ENCODE measurements at regions not wholly inside any gene's neighbourhood (a gene's known extent, or its start where the extent isn't known, plus 50 kb on each side); places are given as distances from the start of the nearest gene placed in this dataset.

DNA sequence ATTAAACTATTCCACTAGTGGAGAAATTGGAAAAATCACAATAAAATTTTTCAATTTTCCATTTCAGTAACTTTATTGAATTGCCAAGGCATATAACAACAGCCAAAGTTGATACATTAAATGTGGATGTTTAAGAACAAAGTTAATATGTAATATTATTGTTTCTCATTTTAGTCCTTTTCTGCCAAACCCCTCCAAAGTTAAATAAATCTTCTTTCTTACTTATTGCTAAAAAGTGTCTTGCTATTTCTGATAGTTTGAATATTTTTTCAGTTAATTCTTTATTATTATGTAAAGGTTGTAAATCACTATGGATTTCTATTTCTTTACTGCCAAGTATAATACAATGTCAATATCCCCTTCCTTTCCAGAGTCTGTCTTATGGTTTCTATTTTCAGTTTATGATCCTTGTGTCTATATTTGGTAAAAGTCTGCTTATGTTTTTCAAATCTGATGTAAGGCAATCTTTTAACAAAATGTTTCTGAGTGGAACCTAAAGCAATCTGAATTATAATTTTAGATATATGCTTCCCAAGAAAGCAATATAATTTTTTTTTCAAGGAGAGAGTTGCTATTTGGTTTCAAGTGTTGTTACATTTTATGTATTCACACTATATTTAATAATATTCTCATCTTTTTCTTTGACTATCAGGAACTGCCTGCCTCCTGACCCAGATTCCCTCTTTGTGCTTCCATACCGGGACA lies 80.3 kb upstream of the RHOBTB1 start:
- Histone ChIP-seq H3K9me2 (replicated peaks; ENCODE audit: insufficient read depth) (no peaks in the 10 kb centered on the region), H3K9me3 (ENCODE audit: low read depth) (no peaks in the 10 kb centered on the region), H3K27me3 (no peaks in the 10 kb centered on the region), H3K79me2 (no peaks in the 10 kb centered on the region), H2AFZ (no peak overlapping the region), H3K4me2 (no peak overlapping the region), H4K20me1 (ENCODE audit: insufficient read depth, poor library complexity, severe bottlenecking) (no peaks in the 10 kb centered on the region), H3K4me1 (ENCODE audit: insufficient read depth) (no peaks in the 10 kb centered on the region), H3K4me3 (no peak overlapping the region), H3K36me3 (replicated peaks; ENCODE audit: insufficient read depth, low read depth) (no peaks in the 10 kb centered on the region), H3K27ac (no peak overlapping the region)
- no peak for DNase-seq (ENCODE audit: low spot score)
- WGBS (ENCODE audit: low lambda C conversion rate, missing lambda C conversion rate), result 17% methylated on average over 1 of the region's 1 CpG
- TF ChIP-seq EZH2 (IDR thresholded peaks at IDR 0.05; ENCODE audit: borderline replicate concordance) (no peak), EZH2phosphoT487 (IDR thresholded peaks at IDR 0.05; ENCODE audit: low read depth, severe bottlenecking, unreplicated experiment) (no peak), CTCF (IDR thresholded peaks at IDR 0.05; ENCODE audit: poor library complexity) (no peak)

- H3K36me3 ChIP-seq (replicated peaks; ENCODE audit: insufficient read depth, low read depth), result no peaks in the 10 kb centered on the region
- TF ChIP-seq EZH2 (IDR thresholded peaks at IDR 0.05; ENCODE audit: borderline replicate concordance) (no peak), CTCF (IDR thresholded peaks at IDR 0.05; ENCODE audit: poor library complexity) (no peak), EZH2phosphoT487 (IDR thresholded peaks at IDR 0.05; ENCODE audit: low read depth, severe bottlenecking, unreplicated experiment) (no peak)
- H3K9me3 ChIP-seq (ENCODE audit: low read depth), result no peaks in the 10 kb centered on the region
- no peak for DNase-seq (ENCODE audit: low spot score)
- H3K27ac ChIP-seq, result no peak overlapping the region
- H2AFZ ChIP-seq, result no peak overlapping the region
- no peaks in the 10 kb centered on the region for H3K4me1 ChIP-seq (ENCODE audit: insufficient read depth)
- H3K27me3 ChIP-seq, result no peaks in the 10 kb centered on the region
- no peak overlapping the region for H3K4me3 ChIP-seq
- no peaks in the 10 kb centered on the region for H3K79me2 ChIP-seq
- H4K20me1 ChIP-seq (ENCODE audit: insufficient read depth, poor library complexity, severe bottlenecking), result no peaks in the 10 kb centered on the region
- H3K4me2 ChIP-seq, result no peak overlapping the region
- H3K9me2 ChIP-seq (replicated peaks; ENCODE audit: insufficient read depth), result no peaks in the 10 kb centered on the region
Observed at GRCh38 chr10:61023053-61023452, 79.1 kb upstream of the RHOBTB1 start.

GRCh38 chr10:61021926-61022325 lies 77.9 kb upstream of the RHOBTB1 start:
- H2AFZ ChIP-seq, result no peak overlapping the region
- WGBS (ENCODE audit: low lambda C conversion rate, missing lambda C conversion rate), result 89% methylated on average over 2 of the region's 2 CpGs
- no peaks in the 10 kb centered on the region for H3K9me3 ChIP-seq (ENCODE audit: low read depth)
- no peak overlapping the region for H3K4me2 ChIP-seq
- TF ChIP-seq CTCF (IDR thresholded peaks at IDR 0.05; ENCODE audit: poor library complexity), result no peak
- no peak for TF ChIP-seq EZH2phosphoT487 (IDR thresholded peaks at IDR 0.05; ENCODE audit: low read depth, severe bottlenecking, unreplicated experiment)
- no peak for TF ChIP-seq EZH2 (IDR thresholded peaks at IDR 0.05; ENCODE audit: borderline replicate concordance)
- DNase-seq (ENCODE audit: low spot score), result no peak
- H4K20me1 ChIP-seq (ENCODE audit: insufficient read depth, poor library complexity, severe bottlenecking), result no peaks in the 10 kb centered on the region
- H3K79me2 ChIP-seq, result no peaks in the 10 kb centered on the region
- no peaks in the 10 kb centered on the region for H3K4me1 ChIP-seq (ENCODE audit: insufficient read depth)
- H3K36me3 ChIP-seq (replicated peaks; ENCODE audit: insufficient read depth, low read depth), result no peaks in the 10 kb centered on the region
- no peaks in the 10 kb centered on the region for H3K27me3 ChIP-seq
- H3K9me2 ChIP-seq (replicated peaks; ENCODE audit: insufficient read depth), result no peaks in the 10 kb centered on the region
- no peak overlapping the region for H3K27ac ChIP-seq
- no peak overlapping the region for H3K4me3 ChIP-seq
